NCI-H2081 treated with DMSO at 0.1 percent for 48 hours (cell line): ENCODE measurements at regions not wholly inside any gene's neighbourhood (a gene's known extent, or its start where the extent isn't known, plus 50 kb on each side); places are given as distances from the start of the nearest gene placed in this dataset.
"Not testable (repeated sequence)": the region's sequence is repeated elsewhere in the genome, so short reads cannot be mapped to it uniquely, and the experiment has no call there.

Experiments used
- DNase-seq: peaks from one replicate; lab custom pipeline; 2025; lab: John Stamatoyannopoulos, UW

- no peak for DNase-seq
Observed at GRCh38 chr9:100813871-100814270, 214.7 kb upstream of the PLPPR1 start.

GRCh38 chr9:100819980-100820379, 208.5 kb upstream of the PLPPR1 start:
- no peak for DNase-seq

- not testable (repeated sequence) for DNase-seq
Observed at GRCh38 chr9:100833035-100833434, 195.5 kb upstream of the PLPPR1 start.

GRCh38 chr9:100838857-100839256, 189.7 kb upstream of the PLPPR1 start:
- DNase-seq: no peak

GRCh38 chr9:100848726-100849125, 179.8 kb upstream of the PLPPR1 start:
- no peak for DNase-seq

- no peak for DNase-seq
Observed at GRCh38 chr9:100852088-100852487, 176.4 kb upstream of the PLPPR1 start.

- peak; percentile 31 for DNase-seq
Observed at GRCh38 chr9:100856238-100856637, 172.3 kb upstream of the PLPPR1 start.

- no peak for DNase-seq
Observed at GRCh38 chr9:100865111-100865510, 163.4 kb upstream of the PLPPR1 start.

GRCh38 chr9:100865648-100866047, 162.9 kb upstream of the PLPPR1 start:
- DNase-seq: no peak

GRCh38 chr9:100869326-100869725, 159.2 kb upstream of the PLPPR1 start:
- no peak for DNase-seq

GRCh38 chr9:100879884-100880283, 148.6 kb upstream of the PLPPR1 start:
- DNase-seq: no peak

GRCh38 chr9:100880284-100880683, 148.2 kb upstream of the PLPPR1 start:
- no peak for DNase-seq

GRCh38 chr9:100884518-100884917, 144.0 kb upstream of the PLPPR1 start:
- no peak for DNase-seq

- DNase-seq: no peak
Observed at GRCh38 chr9:100890321-100890720, 138.2 kb upstream of the PLPPR1 start.

- peak; percentile 41 for DNase-seq
Observed at GRCh38 chr9:100911273-100911672, 117.3 kb upstream of the PLPPR1 start.

GRCh38 chr9:100913257-100913656, 115.3 kb upstream of the PLPPR1 start:
- DNase-seq: no peak

- DNase-seq: no peak
Observed at GRCh38 chr9:100914266-100914665, 114.3 kb upstream of the PLPPR1 start.

GRCh38 chr9:100919506-100919905, 109.0 kb upstream of the PLPPR1 start:
- DNase-seq: no peak

- DNase-seq: no peak
Observed at GRCh38 chr9:100926366-100926765, 102.2 kb upstream of the PLPPR1 start.

- no peak for DNase-seq
Observed at GRCh38 chr9:100927763-100928162, 100.8 kb upstream of the PLPPR1 start.

GRCh38 chr9:100933656-100934055, 94.9 kb upstream of the PLPPR1 start:
- DNase-seq: no peak

- DNase-seq: no peak
Observed at GRCh38 chr9:100937382-100937781, 91.1 kb upstream of the PLPPR1 start.

GRCh38 chr9:100938507-100938906, 90.0 kb upstream of the PLPPR1 start:
- no peak for DNase-seq

GRCh38 chr9:100939636-100940035, 88.9 kb upstream of the PLPPR1 start:
- no peak for DNase-seq

- DNase-seq: no peak
Observed at GRCh38 chr9:100959226-100959625, 69.3 kb upstream of the PLPPR1 start.
